Skin epidermis (tissue), 12 donors: ENCODE measurements at regions not wholly inside any gene's neighbourhood (a gene's known extent, or its start where the extent isn't known, plus 50 kb on each side); places are given as distances from the start of the nearest gene placed in this dataset.

ENCODE experiments used
- H3K27ac ChIP-seq, 21 experiments: fragments of 200-600 bp; sonication (generic) in 11 of 21; one replicate each; pipeline ENCODE4 v1.5.0; 2020; ENCODE audit warnings: mild to moderate bottlenecking in 3 of 21, inconsistent platforms in 2 of 21, moderate library complexity in 2 of 21
- H3K4me3 ChIP-seq, 7 experiments: fragments of 200-600 bp; sonication (generic) in 2 of 7; one replicate each; pipeline ENCODE4 v1.5.0; 2020; ENCODE audit warnings: inconsistent platforms in 2 of 7, mild to moderate bottlenecking in 2 of 7, moderate library complexity in 1 of 7

DNA sequence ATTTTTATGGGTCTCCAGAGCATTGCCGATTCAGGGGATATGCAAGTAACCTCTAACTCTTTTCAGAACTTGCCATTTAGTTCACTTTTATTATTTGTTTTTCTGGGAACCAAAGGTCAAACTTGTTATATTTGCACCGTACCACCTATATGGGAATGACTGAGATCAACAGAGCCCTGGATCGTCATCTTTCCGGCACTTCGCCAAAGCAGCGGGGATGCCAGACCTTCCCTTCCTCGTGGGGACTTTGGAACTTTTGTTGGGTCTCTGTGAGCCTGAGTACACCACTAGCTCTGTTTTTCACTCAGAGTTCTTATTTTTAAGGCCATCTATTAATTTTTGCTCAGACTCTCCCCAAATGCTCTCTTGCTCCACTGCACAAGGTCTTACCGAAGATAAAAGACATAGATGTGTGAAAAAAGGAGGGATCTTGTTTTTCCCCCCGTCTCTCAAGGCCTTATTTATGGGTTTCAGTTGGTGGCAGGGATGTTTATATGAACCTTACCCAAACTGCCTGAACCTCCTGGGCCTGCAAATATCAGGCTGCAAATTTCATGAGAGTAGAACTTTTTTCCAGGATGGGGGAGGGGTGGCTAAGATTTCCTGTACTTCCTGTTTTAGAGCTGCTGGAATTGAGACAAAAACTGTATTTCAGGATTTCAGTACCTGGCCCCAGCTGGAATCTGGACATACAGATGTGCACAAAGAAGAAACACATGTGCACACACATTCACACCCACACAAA, 350.3 kb downstream of the HRH4 start:
- Histone ChIP-seq H3K27ac (no peak overlapping the region), H3K4me3 (no peak overlapping the region)

DNA sequence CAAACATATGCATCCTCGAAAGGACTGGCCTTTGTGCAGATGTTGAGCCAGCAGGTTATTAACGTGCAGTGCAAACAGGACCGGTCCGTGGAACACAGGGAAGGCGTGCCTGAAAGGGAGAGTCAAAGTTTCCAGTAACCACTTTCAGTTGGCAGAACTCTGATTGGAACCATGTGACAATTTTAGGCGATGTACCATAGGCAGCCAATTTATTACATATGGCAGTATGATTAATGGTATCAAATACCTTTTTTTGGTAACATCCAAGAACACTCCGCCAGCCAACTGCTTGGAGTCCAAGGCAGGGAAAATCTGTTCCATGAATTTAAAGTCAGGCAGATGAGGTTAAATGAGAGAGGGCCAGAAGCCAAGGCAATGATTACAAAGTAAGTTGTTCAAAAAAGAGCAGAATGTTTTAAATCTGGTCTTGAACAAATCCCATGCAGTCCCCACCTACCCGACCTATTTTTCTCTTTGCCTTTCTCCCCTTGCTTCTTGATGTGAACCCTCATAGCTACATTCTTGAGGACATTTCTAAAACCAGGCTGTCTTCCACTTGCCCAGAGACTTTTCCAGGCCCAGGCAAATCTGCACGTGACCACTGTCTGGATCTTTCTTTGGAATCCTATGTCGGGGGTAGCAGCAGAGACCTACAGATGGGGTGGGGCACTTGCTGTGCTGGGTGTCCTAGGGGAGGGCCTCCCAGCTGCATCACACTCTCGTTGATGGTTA, 351.7 kb downstream of the HRH4 start:
- Histone ChIP-seq H3K27ac (no peak overlapping the region), H3K4me3 (no peak overlapping the region)

DNA sequence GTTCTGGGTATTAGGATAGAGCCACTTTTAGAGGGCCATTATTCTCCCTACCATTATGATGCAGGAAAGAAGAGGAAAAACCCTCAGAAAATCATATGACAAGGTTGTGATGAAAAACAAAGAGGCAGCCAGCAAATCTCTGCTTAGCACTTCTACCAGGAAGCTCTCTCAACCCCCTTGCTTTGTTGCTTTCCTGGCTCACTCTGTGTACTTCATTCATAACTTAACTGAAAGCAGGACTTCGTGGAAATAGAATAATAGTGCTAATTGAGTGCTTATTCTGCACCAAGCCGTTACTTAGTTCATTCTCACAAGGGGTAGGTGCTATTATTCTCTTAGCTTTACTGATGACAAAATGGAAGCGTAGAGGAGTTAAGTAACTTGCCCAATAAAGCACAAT, 354.1 kb downstream of the HRH4 start:
- H3K4me3 ChIP-seq, result no peak overlapping the region
- H3K27ac ChIP-seq, result no peak overlapping the region

DNA sequence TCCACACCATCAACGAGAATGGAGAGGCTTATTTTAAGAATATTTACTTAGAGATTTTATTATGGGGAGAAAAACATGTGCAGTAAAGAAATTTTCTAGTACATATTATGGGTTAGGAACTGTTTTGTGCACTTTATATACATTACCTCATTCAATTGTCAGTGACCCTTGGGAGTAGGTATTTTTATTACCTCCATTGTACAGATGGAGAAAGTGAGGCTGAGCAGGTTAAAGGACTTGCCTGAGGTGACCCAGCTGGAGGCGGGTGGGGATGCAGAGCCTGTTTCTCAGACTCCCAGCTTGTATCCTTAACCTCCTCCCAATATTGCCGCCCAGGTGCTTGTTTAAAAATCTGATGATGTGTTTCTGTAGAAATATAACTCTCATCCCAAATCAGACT, 356.7 kb downstream of the HRH4 start:
- H3K27ac ChIP-seq, result no peak overlapping the region
- H3K4me3 ChIP-seq, result no peak overlapping the region

DNA sequence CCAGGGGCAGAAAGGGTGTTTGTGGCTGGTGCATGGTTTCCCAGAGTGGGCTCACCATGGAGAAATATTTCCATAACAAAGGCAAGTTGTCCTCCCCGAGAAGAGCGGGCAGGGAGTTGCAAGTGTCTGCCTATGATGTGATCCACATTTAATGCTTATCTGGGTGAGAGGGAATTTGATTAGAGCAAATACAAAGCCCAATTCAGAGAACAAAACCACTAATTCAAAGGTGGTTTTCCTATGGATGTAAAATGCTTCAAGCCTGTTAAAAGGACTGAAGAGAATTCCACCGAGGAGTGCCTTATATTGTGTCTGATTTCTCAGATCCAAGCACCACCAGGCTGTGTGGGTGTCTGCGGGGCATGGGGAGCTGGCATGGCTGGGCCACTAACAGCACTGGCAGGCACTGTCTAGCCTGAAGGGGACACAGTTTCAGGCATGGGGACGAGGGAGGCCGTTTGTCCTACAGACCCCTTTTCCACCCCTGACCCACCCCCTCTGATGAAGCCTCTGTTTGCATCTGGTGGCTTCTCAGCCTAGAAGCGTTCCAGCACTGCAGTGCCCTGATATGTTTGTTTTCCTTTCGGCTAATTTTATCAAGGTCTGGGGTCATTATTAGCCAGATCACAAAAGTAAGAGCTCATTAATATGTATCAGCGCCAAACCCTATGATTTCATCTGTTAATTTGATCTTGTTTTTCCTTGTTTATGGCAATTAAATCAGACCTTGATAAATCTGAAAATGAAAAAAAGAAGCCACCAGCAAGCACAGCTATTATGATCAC, 357.3 kb downstream of the HRH4 start:
- H3K27ac ChIP-seq, result no peak overlapping the region
- no peak overlapping the region for H3K4me3 ChIP-seq

DNA sequence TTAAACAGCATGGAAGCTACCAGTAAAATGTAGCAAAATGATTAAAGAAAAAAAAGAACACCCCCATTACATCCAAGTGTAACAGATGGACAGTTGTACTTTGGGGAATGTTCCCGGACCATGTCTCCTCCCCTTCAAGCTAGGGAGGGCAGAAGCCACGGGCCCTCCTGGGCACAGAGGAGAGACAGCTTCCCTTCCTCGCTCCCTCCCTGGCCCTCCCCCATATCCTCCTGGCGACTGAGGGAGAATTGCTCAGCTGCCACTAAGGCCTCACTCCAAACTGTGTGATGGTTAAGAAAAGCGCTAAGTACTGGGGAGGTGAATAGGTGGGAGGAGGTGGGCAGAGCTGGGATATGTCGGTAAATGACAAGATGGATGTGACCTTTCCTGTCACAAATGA, 358.0 kb downstream of the HRH4 start:
- no peak overlapping the region for H3K27ac ChIP-seq
- H3K4me3 ChIP-seq, result no peak overlapping the region

DNA sequence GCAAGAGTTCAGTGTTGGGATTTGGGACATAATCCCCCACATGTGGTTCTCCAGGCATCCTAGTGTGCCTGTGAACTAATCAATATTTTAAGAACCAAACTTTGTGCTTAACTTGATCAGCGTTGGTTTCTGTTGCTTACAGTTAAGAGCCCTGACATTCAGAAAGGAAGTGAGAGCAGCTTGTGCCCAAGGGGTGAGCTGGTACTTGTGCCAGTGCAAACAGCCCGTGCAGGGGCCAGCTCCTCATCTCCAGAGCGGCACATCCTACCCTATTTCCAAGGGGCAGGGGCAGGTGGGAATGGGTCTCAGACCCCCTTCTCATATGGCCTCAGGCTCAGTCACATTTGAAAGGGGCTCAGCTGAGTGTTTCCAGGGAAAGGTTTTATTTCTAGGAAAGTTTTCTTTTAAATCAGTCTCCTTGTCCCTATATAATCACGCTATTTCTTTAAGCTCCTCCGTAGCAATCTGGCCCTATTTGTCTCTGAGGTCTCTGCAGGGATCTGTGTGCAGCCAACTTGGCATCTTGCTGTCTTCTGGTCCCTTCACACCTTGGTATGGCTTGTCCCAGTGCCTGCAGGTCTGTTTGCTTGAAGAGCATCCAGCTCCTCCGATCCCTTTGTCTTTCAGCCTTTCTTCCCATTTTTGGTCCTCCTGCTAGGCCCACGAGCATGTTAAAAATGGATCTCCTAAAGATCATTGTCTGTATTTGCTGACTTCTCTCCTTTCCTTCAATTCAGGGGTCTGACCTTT, 358.9 kb downstream of the HRH4 start:
- H3K27ac ChIP-seq, result no peak overlapping the region
- H3K4me3 ChIP-seq, result no peak overlapping the region

DNA sequence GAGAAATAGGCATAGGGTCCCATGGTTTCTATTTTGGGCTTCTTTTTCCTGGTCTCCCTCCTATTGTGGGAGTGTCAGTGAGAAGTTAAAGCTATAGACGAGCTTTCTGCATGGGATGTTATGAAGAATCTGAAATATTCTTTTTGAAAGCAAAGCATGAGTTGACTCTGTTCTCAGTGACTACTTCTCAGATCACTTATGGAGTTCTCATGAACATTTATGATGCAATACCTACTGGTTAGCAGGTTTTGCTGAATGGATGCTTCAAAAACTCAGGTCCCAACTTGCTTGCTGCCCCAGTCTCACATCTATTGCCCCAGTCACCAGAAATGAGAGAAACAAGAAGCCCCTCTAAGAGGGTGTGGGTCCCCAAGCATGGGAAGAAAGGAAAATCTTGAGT, 365.0 kb downstream of the HRH4 start:
- H3K27ac ChIP-seq, result no peak overlapping the region
- H3K4me3 ChIP-seq, result no peak overlapping the region

DNA sequence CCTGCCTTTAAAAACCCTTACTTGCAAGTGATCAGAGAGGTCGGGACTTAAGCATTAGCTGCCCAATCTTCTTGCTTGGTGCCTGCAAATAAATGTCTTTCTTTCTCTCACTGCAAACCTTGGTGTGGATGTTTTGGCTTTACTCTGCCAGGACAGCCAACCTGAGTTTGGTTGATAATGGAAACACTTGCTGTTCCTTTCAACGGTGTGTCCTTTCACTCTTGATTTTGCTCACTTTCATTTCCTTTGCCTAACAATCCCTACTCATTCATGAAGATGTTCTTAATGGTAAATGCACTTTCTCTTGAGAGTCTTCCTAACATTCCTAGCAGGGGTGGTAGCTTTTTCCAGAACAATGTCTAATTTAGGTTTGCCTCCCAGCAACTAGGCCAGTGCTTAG, 366.2 kb downstream of the HRH4 start:
- H3K4me3 ChIP-seq, result no peak overlapping the region
- H3K27ac ChIP-seq, result no peak overlapping the region

DNA sequence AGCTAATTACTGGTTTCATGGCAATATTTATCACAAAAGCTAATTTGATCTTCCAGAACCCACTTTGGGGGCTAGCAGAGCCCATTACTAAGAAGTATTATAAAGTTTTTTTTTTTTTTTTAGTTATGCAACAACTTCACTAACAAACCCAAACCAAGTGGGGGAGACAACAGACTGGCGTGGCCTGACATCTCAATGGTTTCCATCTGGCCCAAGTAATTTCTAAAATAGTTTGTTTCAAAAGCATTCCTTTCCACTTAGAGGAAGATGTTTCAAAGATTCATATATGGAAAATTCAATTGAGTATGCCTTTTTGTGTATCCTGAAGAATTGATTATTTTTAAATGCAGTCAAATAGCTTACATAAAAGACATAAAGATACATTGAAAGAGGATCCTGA, 367.1 kb downstream of the HRH4 start:
- Histone ChIP-seq H3K4me3 (no peak overlapping the region), H3K27ac (peak overlapping the region in 1 of 21 experiments; percentile 9)

DNA sequence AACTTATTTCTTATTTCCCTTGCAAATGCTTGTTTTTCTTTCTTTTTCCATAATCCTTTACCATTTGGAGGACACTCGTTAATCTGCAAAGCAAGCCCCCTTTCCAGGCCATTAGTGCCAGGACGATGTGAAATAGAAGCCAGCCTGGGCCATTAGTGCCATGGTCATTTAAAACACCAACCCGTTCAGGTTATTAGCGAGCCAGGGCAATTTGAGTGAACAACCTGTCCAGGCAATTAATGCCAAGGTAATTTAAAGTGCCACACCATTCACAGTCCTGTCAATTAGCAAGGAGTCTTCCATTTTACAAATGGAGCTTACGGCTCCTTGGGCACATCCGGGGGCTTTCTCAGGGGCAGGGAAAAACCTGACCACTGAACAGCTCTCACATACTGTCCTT, 370.6 kb downstream of the HRH4 start:
- Histone ChIP-seq H3K4me3 (no peak overlapping the region), H3K27ac (no peak overlapping the region)

DNA sequence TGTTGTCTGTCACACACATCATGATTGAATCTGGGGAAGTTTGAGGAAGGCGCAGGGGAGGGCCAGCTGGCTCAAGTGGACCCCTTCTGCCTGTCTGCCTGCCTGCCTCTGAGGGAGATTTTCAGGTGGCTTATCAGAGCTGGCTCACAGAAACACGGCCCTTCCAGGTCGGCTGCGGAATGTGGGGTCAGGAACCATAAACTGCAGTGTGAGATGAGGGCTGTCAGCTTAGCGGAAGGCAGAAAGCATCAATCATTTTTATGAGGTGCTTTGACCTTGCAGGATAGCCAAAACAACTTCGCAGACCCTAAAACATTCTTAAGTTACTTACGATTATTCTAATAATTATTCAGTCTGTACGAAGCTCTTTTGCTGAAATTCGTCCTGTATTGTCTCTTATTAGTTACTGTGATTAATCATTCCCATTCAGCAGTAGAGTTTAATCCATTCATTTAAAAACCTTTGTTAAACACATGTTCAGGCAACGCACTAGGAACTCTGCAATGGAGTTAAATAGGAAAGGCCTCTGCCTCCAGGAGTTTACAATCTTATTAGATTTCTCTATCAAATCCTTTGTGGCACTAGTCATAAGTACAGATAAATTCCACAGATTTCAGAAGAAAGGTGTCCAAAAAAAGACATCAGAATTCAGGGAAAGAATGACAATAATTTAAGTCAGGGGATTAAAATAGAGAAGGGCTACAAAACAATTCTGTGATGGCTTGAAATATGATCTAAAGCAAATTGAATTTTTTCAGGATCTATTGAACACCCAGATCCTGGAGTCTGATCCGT, 371.6 kb downstream of the HRH4 start:
- no peak overlapping the region for H3K27ac ChIP-seq
- no peak overlapping the region for H3K4me3 ChIP-seq

DNA sequence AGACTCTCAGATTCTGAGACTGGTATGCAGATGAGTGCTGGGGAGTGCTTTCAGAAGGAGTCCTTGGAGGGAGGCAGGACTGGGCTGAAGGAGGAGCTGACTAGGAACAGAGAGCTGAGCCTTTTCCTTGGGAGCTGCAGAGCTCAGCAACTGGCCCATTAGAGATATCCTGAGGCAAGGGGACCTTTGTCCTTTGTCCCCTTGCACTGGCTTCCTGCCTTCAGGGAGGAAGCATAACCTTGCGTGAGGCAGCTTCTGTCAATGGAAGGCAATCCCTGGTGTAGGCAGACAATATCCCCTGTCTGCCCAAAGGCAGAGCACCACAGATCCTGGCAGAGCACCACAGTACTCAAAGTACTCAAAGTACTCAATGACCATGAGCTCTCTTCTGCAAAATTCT, 375.3 kb downstream of the HRH4 start:
- Histone ChIP-seq H3K4me3 (no peak overlapping the region), H3K27ac (no peak overlapping the region)

DNA sequence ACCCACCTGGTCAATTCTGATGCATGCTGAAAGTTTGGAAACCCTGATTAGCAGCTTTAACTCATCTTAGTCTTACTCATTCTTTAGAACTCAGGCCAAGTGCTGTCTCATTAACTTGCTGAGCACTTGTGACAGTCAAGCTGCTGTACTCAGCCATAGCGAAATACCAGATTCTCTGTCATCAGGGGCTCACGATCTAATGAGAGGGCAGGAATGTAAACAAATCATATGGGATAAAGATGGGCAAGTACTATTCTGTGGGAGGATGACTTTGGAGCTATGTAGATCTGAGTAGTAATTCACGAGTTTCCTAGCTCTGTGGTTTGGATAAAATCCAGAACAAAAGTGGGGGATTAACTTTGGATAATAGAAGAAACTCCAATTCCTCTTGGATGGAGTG, 376.6 kb downstream of the HRH4 start:
- H3K4me3 ChIP-seq, result no peak overlapping the region
- H3K27ac ChIP-seq, result no peak overlapping the region

DNA sequence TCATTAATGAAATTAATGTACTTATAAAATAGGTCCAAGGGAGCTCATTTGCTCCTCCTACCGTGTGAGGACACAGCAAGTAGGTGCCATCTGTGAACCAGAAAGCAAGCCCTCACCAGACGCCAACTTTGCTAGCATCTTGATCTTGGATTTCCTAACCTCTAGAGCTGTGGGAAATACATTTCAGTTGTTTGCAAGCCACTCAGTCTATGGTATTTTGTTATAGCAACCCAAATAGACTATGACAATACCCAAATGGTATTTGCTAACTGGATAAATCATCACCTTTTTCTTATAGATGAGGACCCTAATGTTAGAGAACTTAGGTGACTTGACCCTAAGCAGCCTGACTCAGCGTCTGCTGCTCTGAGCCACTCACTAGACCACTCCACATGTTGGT, 379.6 kb downstream of the HRH4 start:
- Histone ChIP-seq H3K4me3 (no peak overlapping the region), H3K27ac (no peak overlapping the region)

DNA sequence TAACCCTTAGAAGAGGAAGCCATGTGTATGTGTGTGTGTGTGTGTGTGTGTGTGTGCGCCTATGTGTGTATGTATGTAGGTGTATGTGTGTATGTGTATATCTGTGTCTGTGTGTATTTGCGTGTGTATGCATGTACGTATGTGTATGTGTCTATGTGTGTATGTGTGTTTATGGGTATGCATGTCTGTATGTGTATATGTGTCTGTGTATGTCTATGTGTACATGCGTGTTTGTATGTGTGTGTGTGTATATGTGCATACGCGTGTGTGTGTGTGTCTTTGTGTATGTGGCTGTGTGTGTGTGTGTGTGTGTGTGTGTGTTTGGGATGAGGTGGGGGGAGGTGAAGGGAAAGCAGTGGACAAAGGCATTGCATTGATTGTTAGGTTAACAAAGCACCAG, 380.2 kb downstream of the HRH4 start:
- no peak overlapping the region for H3K4me3 ChIP-seq
- H3K27ac ChIP-seq, result no peak overlapping the region

DNA sequence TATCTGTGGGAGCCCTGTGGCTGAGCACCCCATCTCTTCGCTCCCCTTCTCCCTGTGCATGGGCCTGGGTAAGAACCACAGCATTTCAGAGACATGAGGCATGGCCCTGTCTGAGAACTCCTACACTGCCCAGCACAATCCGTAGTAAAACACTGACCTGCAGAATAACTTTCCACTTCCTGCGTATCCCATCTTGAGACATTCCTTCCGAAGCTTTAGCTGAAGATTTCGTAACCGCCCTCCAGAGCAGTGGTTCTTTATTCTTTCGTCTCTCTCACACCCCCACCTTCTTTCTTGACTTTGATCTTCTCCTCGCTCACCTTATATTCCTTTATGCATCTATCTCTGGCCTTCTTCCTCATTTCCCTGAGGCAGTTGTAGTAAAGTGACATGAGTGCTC, 381.1 kb downstream of the HRH4 start:
- no peak overlapping the region for H3K4me3 ChIP-seq
- H3K27ac ChIP-seq, result no peak overlapping the region

DNA sequence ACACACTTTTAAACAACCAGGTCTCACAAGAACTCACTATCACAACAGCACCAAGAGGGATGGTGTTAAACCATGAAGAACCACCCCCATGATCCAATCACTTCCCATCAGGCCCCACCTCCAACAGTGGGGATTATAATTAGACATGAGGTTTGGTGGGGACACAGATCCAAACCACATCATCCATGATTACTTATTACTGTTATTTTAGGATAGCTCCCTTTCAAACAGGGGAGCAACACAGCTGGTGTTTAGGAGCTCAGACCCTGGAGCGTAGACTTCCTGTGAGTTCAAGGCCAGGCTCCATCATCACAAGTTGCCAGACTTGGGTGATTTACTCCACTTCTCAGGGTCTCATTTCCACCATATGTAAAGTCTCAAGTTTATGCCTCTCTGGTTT, 382.7 kb downstream of the HRH4 start:
- H3K4me3 ChIP-seq, result no peak overlapping the region
- H3K27ac ChIP-seq, result no peak overlapping the region

DNA sequence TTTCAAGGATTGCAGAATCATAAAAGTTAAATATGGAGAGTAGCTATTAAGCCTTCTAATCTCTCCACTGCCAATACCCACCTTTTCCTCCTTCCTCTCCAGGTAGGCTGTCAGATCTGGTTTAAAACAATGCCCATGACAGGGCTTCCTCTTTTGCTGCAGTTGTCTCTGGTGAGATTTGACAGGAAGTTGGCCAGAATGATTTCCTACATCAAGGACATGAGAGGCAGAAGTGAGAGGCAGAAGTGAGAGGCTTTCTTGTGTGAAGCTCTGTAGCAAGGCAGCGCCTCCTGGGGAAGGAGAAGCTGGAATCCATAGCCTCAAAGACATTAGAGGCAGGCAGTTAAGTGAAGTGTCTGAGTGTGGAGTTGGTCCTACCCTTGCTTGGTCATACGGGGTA, 385.7 kb downstream of the HRH4 start:
- Histone ChIP-seq H3K4me3 (no peak overlapping the region), H3K27ac (no peak overlapping the region)

DNA sequence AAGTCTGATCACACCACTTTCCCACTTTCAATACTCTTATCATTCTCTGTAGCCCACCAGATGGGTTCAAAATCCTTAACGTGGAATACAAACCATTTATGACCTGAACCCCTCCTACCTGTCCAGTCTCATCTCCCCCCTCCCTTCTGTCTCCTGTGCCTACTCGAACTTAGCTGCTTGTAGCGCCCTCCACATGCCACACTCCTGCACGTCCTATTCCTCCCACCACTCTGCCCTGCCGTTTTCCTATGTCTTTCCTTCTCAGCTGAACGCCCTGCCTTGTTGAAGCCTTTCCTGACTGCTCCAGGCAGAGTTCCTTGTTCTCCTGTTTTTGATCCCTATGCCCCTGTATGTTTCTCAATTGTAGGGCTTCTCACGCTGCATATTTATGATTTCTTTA, 390.1 kb downstream of the HRH4 start:
- no peak overlapping the region for H3K4me3 ChIP-seq
- H3K27ac ChIP-seq, result no peak overlapping the region
